ENCODE measurements at regions not wholly inside any gene's neighbourhood (a gene's known extent, or its start where the extent isn't known, plus 50 kb on each side); places are given as distances from the start of the nearest gene placed in this dataset.

- Histone ChIP-seq H3K36me3 (replicated peaks) (no peaks in the 10 kb centered on the region), H3K9me3 (no peaks in the 10 kb centered on the region), H3K4me3 (no peak overlapping the region), H3K27me3 (ENCODE audit: low read depth) (no peaks in the 10 kb centered on the region), H3K4me1 (no peaks in the 10 kb centered on the region)
- in situ Hi-C loops (cut with MboI; ENCODE audit: low sequenced_read_pairs): no loop called here
- DNase-seq (ENCODE audit: low spot score in 2 of 2): no peak
Measured at GRCh38 chr17:6305613-6306360, 129.1 kb downstream of the AIPL1 start.

DNA sequence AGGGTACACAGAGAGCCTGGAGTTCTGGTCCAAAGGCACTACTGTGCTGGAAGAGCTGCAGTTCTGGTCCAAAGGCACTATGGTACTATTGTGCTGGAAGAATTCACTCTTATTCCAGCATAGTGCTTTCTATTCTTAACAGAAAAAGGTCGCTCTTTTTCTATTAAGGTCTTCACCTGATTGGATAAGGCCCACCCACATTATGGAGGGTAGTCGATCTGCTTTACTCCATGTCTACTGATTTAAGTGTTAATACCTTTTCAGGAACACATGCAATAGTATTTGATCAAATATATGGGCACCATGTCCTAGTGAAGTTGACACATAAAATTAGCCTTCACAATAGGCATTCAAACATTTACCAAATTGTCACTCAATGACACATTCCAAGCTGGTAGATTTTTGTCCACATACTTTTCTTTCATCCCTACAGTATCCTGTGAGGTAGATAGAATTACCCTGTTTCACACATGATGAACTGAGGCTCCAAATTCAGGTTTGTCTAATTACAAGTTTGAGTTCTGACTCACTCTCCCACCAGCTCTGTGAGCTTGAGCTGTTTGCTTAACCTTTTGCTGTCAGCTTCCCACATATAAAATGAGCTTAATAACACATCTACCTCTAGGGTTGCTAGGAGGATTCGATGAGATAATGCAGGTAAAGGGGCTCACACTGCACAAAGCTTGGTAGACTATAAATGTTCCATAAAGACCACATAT is 129.9 kb downstream of the AIPL1 start:
- in situ Hi-C loops (cut with MboI; ENCODE audit: low sequenced_read_pairs): no loop called here
- DNase-seq (ENCODE audit: low spot score in 2 of 2): no peak
- Histone ChIP-seq H3K36me3 (replicated peaks) (no peaks in the 10 kb centered on the region), H3K4me1 (no peaks in the 10 kb centered on the region), H3K4me3 (no peak overlapping the region), H3K9me3 (no peaks in the 10 kb centered on the region), H3K27me3 (ENCODE audit: low read depth) (no peaks in the 10 kb centered on the region)

- H3K9me3 ChIP-seq: no peaks in the 10 kb centered on the region
- in situ Hi-C loops (cut with MboI; ENCODE audit: low sequenced_read_pairs): no loop called here
- H3K36me3 ChIP-seq (replicated peaks): no peaks in the 10 kb centered on the region
- DNase-seq (ENCODE audit: low spot score in 2 of 2): peak in 1 of 2 experiments; percentile 65
- H3K27me3 ChIP-seq (ENCODE audit: low read depth): no peaks in the 10 kb centered on the region
- no peaks in the 10 kb centered on the region for H3K4me1 ChIP-seq
- no peak overlapping the region for H3K4me3 ChIP-seq
Measured at GRCh38 chr17:6303664-6304063, 131.3 kb downstream of the AIPL1 start.

GRCh38 chr17:6299275-6299674 is 135.6 kb downstream of the AIPL1 start:
- H3K27me3 ChIP-seq (ENCODE audit: low read depth): no peaks in the 10 kb centered on the region
- H3K4me1 ChIP-seq: no peaks in the 10 kb centered on the region
- in situ Hi-C loops (cut with MboI; ENCODE audit: low sequenced_read_pairs): no loop called here
- no peak overlapping the region for H3K4me3 ChIP-seq
- DNase-seq (ENCODE audit: low spot score in 2 of 2): no peak
- no peaks in the 10 kb centered on the region for H3K36me3 ChIP-seq (replicated peaks)
- no peaks in the 10 kb centered on the region for H3K9me3 ChIP-seq

- Histone ChIP-seq H3K9me3 (no peaks in the 10 kb centered on the region), H3K36me3 (replicated peaks) (no peaks in the 10 kb centered on the region), H3K4me1 (no peaks in the 10 kb centered on the region), H3K4me3 (no peak overlapping the region), H3K27me3 (ENCODE audit: low read depth) (no peaks in the 10 kb centered on the region)
- DNase-seq (ENCODE audit: low spot score in 2 of 2): no peak
- in situ Hi-C loops (cut with MboI; ENCODE audit: low sequenced_read_pairs): no loop called here
Measured at GRCh38 chr17:6297960-6298359, 137.0 kb downstream of the AIPL1 start.

- no peak for DNase-seq (ENCODE audit: low spot score in 2 of 2)
- no peaks in the 10 kb centered on the region for H3K9me3 ChIP-seq
- H3K4me1 ChIP-seq: no peaks in the 10 kb centered on the region
- H3K4me3 ChIP-seq: no peak overlapping the region
- no peaks in the 10 kb centered on the region for H3K27me3 ChIP-seq (ENCODE audit: low read depth)
- in situ Hi-C loops (cut with MboI; ENCODE audit: low sequenced_read_pairs): no loop called here
- no peaks in the 10 kb centered on the region for H3K36me3 ChIP-seq (replicated peaks)
Measured at GRCh38 chr17:6297119-6297518, 137.8 kb downstream of the AIPL1 start.

DNA sequence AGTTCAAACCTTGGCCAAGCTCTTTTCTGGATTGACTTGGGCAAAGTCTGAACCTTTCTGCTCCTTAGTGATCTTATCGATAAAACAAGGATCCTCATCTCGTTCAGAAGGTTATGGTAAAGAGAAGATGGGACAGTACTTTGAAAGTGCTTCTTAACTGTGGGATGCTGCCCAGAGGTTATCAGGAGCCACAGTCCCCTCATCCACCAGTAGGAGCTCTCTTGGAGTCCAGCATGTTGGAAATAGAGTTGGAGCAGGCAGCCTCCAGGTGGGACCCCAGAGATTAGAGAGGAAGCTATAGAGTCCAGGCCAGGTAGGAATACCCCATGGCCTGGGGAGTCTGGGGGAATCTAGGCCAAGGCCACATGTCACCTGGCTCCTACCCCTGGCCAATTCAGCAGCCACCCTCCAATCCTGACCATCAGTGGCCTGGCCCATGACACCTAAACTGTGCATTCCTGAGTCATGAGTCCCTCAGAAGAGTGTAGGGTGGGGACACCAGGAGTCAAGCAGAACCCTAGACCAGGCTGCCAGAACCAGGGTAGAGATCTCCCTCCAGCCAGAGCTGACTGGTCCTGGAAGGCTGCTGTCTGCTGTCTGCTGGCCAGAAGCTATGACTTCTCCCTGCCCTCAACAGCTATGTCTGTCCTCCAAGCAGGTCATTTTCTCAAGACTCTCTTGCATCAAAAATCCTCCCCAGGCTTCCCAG is 144.3 kb downstream of the AIPL1 start:
- no peak overlapping the region for H3K4me3 ChIP-seq
- no peaks in the 10 kb centered on the region for H3K9me3 ChIP-seq
- no peaks in the 10 kb centered on the region for H3K36me3 ChIP-seq (replicated peaks)
- in situ Hi-C loops (cut with MboI; ENCODE audit: low sequenced_read_pairs): no loop called here
- no peaks in the 10 kb centered on the region for H3K27me3 ChIP-seq (ENCODE audit: low read depth)
- no peaks in the 10 kb centered on the region for H3K4me1 ChIP-seq
- no peak for DNase-seq (ENCODE audit: low spot score in 2 of 2)

- no peaks in the 10 kb centered on the region for H3K4me1 ChIP-seq
- H3K9me3 ChIP-seq: no peaks in the 10 kb centered on the region
- no peaks in the 10 kb centered on the region for H3K36me3 ChIP-seq (replicated peaks)
- H3K27me3 ChIP-seq (ENCODE audit: low read depth): no peaks in the 10 kb centered on the region
- in situ Hi-C loops (cut with MboI; ENCODE audit: low sequenced_read_pairs): no loop called here
- DNase-seq (ENCODE audit: low spot score in 2 of 2): peak in 1 of 2 experiments; percentile 15
- H3K4me3 ChIP-seq: no peak overlapping the region
Measured at GRCh38 chr17:6286233-6286632, 148.7 kb downstream of the AIPL1 start.

DNA sequence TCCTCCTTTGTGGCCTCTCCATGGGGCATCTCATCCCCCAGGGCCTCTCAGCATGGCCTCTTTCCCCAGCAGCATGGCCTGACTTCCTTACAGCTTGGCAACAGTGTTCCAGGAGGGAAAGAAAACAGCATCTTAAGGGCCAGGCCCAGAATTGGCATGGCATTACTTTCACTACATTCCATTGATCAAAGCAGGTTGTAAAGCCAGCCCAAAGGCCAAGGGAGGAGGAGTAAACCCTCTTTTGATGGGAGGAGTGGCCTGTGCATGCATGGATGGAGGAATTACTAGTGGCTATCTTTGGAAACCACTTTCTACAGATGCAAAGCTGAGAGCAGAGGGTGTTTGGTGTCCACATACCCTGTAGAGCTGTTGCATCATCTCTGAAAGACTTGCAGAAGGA is 149.4 kb downstream of the AIPL1 start:
- Histone ChIP-seq H3K9me3 (no peaks in the 10 kb centered on the region), H3K36me3 (replicated peaks) (no peaks in the 10 kb centered on the region), H3K27me3 (ENCODE audit: low read depth) (no peaks in the 10 kb centered on the region), H3K4me1 (no peaks in the 10 kb centered on the region), H3K4me3 (no peak overlapping the region)
- in situ Hi-C loops (cut with MboI; ENCODE audit: low sequenced_read_pairs): no loop called here
- no peak for DNase-seq (ENCODE audit: low spot score in 2 of 2)

DNA sequence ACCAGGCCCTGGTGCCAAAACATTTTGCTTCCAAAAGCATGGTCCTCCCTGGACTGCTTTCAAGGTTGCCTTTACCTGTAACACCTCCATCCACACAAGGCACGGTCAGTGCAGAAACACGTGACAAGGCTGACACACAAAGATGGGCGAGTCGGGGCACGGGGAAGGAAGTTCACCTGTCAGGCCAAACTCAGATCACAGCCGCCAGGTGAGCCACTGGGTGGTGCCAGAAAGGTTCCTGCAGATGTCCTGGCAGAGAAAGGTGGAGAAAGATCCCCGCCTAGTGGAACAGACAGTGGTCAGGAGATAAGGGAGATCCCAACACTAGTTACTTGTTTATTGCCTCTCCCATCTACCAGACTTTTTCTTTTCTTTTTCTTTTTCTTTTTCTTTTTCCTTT is 155.3 kb downstream of the AIPL1 start:
- in situ Hi-C loops (cut with MboI; ENCODE audit: low sequenced_read_pairs): no loop called here
- H3K36me3 ChIP-seq (replicated peaks): no peaks in the 10 kb centered on the region
- peak in 1 of 2 experiments; percentile 22 for DNase-seq (ENCODE audit: low spot score in 2 of 2)
- H3K4me3 ChIP-seq: no peak overlapping the region
- H3K4me1 ChIP-seq: no peaks in the 10 kb centered on the region
- H3K9me3 ChIP-seq: no peaks in the 10 kb centered on the region
- no peaks in the 10 kb centered on the region for H3K27me3 ChIP-seq (ENCODE audit: low read depth)

DNA sequence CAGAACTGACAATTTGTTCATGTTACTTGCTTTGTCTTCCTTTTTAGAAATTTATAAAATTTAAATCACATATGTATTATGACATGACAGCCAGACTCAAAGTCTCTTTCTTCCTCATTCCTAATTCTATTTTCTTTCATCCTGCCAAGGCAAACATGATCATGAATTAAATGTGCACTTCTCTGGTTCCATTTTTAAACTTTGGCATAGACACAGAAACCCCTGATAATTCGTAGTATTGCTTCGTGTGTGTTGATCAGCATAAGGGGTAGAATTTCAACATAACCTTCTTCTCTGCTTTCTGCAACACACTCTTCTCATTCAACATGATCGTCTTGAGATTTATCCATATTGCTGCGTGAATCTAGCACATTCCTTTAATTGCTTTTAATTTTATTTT is 156.5 kb downstream of the AIPL1 start:
- no peak for DNase-seq (ENCODE audit: low spot score in 2 of 2)
- no peaks in the 10 kb centered on the region for H3K4me1 ChIP-seq
- H3K9me3 ChIP-seq: no peaks in the 10 kb centered on the region
- in situ Hi-C loops (cut with MboI; ENCODE audit: low sequenced_read_pairs): no loop called here
- H3K4me3 ChIP-seq: no peak overlapping the region
- no peaks in the 10 kb centered on the region for H3K36me3 ChIP-seq (replicated peaks)
- no peaks in the 10 kb centered on the region for H3K27me3 ChIP-seq (ENCODE audit: low read depth)

- in situ Hi-C loops (cut with MboI; ENCODE audit: low sequenced_read_pairs): no loop called here
- H3K27me3 ChIP-seq (ENCODE audit: low read depth): no peaks in the 10 kb centered on the region
- H3K36me3 ChIP-seq (replicated peaks): no peaks in the 10 kb centered on the region
- no peaks in the 10 kb centered on the region for H3K4me1 ChIP-seq
- no peak for DNase-seq (ENCODE audit: low spot score in 2 of 2)
- H3K9me3 ChIP-seq: no peaks in the 10 kb centered on the region
- no peak overlapping the region for H3K4me3 ChIP-seq
Measured at GRCh38 chr17:6276711-6277110, 158.2 kb downstream of the AIPL1 start.

GRCh38 chr17:6274310-6274709 is 160.6 kb downstream of the AIPL1 start:
- Histone ChIP-seq H3K4me1 (no peaks in the 10 kb centered on the region), H3K4me3 (no peak overlapping the region), H3K27me3 (ENCODE audit: low read depth) (no peaks in the 10 kb centered on the region), H3K36me3 (replicated peaks) (no peaks in the 10 kb centered on the region), H3K9me3 (no peaks in the 10 kb centered on the region)
- in situ Hi-C loops (cut with MboI; ENCODE audit: low sequenced_read_pairs): no loop called here
- DNase-seq (ENCODE audit: low spot score in 2 of 2): no peak

DNA sequence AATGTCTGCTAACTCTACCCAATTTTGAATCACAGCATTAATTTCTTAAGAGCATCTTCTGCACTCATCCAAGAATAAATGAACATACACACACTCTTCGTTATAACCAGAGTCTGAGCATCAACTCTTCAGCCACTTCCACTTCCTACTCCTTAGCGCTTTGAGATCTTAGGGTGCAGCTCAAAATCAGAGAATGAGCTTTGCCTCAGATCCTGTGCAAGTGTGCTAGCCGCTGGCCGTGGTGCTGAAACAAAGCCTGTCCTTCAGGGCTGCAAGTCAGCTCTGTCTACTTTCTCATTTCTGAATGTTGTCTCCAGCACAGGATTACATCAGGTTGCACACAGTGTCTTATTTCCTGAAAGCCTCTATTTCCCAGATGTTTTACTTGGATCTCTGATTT is 165.4 kb downstream of the AIPL1 start:
- DNase-seq (ENCODE audit: low spot score in 2 of 2): peak; percentile 4 to 71
- in situ Hi-C loops (cut with MboI; ENCODE audit: low sequenced_read_pairs): no loop called here
- no peaks in the 10 kb centered on the region for H3K9me3 ChIP-seq
- no peaks in the 10 kb centered on the region for H3K4me1 ChIP-seq
- H3K4me3 ChIP-seq: no peak overlapping the region
- H3K36me3 ChIP-seq (replicated peaks): no peaks in the 10 kb centered on the region
- no peaks in the 10 kb centered on the region for H3K27me3 ChIP-seq (ENCODE audit: low read depth)
